Prostate gland (tissue), 2 donors: ENCODE measurements at regions not wholly inside any gene's neighbourhood (a gene's known extent, or its start where the extent isn't known, plus 50 kb on each side); places are given as distances from the start of the nearest gene placed in this dataset.

Source experiments
- CTCF ChIP-seq, 4 experiments: fragments of 200-600 bp in 2 of 4; fragments of 450-650 bp in 2 of 4; sonication (generic) in 2 of 4; IDR thresholded peaks; 1 replicate in 3 of 4; 2 replicates in 1 of 4; pipeline ENCODE4 v1.5.1; 2016 to 2019; ENCODE audit warnings: antibody characterized with exemption in 4 of 4, mild to moderate bottlenecking in 2 of 4, moderate library complexity in 2 of 4
- POLR2A ChIP-seq: fragments of 450-650 bp; IDR thresholded peaks from one replicate; pipeline ENCODE4 v1.6.1; 2016; ENCODE audit warnings: antibody characterized with exemption, mild to moderate bottlenecking
- POLR2AphosphoS5 ChIP-seq: sonication (generic); formaldehyde crosslinking; IDR thresholded peaks from one replicate; pipeline ENCODE4 v1.6.1; 2017; ENCODE audit warnings: antibody characterized with exemption

- TF ChIP-seq CTCF (IDR thresholded peaks at IDR 0.05) (no peak), POLR2A (no peak), POLR2AphosphoS5 (no peak)
Measured at GRCh38 chr6:94584211-94584610, 993.1 kb upstream of the MANEA start.
